ENCODE measurements at regions not wholly inside any gene's neighbourhood (a gene's known extent, or its start where the extent isn't known, plus 50 kb on each side); places are given as distances from the start of the nearest gene placed in this dataset.

DNA sequence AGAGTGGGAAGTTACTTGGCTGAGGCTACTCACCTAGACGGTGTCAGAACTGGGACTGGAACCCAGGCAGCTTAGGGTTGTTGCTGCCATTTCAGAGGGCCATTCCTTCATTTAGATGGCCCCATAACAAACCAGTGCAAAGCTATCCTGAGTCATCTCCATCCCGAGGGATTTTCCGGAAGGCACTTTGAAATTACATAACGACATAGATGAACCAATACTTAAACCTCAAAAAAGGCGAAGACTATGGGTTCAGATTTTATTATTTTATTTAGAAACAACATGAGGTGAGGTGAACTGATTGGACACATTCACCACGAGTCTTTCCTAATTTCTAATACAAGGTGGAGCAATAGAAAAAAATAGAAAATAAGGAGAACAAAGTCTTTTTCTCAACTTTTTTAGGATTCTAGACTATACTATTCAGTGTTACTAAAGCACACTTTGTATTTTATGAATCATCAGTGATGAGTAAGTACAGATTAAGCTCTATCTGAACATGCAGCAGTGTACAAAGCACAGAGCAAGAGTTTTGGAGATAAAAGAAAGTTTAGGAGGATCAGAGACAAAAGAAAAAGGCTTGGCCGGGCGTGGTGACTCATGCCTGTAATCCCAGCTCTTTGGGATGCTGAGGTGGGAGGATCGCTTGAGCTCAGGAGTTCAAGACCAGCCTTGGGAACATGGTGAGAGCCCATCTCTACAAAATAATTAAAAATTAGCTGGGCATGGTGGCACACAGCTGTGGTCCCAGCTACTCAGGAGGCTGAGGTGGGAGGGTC lies 79.5 kb upstream of the SVIL start:
- H2BK20ac ChIP-seq (ENCODE audit: low read depth, low read length, poor library complexity, severe bottlenecking) = no peak overlapping the region
- no peaks in the 10 kb centered on the region for H3K23me2 ChIP-seq (ENCODE audit: insufficient read length, low read depth, low read length, poor library complexity, severe bottlenecking)
- H3K79me2 ChIP-seq (ENCODE audit: insufficient read depth, low read length) = peaks cover 2% of the 10 kb centered on the region; the same call in 1 of the 2 replicates
- H4K5ac ChIP-seq (ENCODE audit: insufficient read length, low read depth, low read length) = no peak overlapping the region
- no peak overlapping the region for H3K56ac ChIP-seq (ENCODE audit: insufficient read length, low read depth, low read length)
- no peaks in the 10 kb centered on the region; the same call in none of the 2 replicates for H3K4me1 ChIP-seq (ENCODE audit: insufficient read depth, low read length)
- no peak overlapping the region for H3K4me2 ChIP-seq (ENCODE audit: insufficient read depth, insufficient read length, low read length)
- no peak overlapping the region for H3K9ac ChIP-seq (ENCODE audit: extremely low read depth, insufficient read length, low read length)
- H4K91ac ChIP-seq (ENCODE audit: insufficient read length, low read depth, low read length) = no peak overlapping the region
- no peak overlapping the region for H3K4me3 Mint-ChIP-seq
- no CpG with 5 or more reads among the region's 9 CpGs for WGBS (ENCODE audit: extremely low coverage, insufficient read length, low lambda C conversion rate)
- no peak overlapping the region for H2BK12ac ChIP-seq (ENCODE audit: insufficient read length, low read depth, low read length)
- H2BK120ac ChIP-seq (ENCODE audit: low read depth, low read length, poor library complexity, severe bottlenecking) = no peak overlapping the region
- H3K27me3 ChIP-seq (ENCODE audit: insufficient read depth, low read length) = no peaks in the 10 kb centered on the region
- H3K23ac ChIP-seq (ENCODE audit: insufficient read length, low read depth, low read length) = no peak overlapping the region
- no peak overlapping the region for H3K27ac ChIP-seq (ENCODE audit: insufficient read length, low read depth, low read length)
- H3K14ac ChIP-seq (ENCODE audit: insufficient read depth, low read length) = no peak overlapping the region
- no peak for DNase-seq
- H3K4ac ChIP-seq (ENCODE audit: low read depth, low read length) = no peak overlapping the region
- H4K8ac ChIP-seq (replicated peaks; ENCODE audit: insufficient read length, low read depth, low read length) = no peak overlapping the region
- peaks cover 3% of the 10 kb centered on the region for H3K79me1 ChIP-seq (ENCODE audit: insufficient read depth, low read depth, low read length, poor library complexity, severe bottlenecking)
- no peak overlapping the region for H2AFZ ChIP-seq (ENCODE audit: low read length)
- H3K27ac Mint-ChIP-seq = 0 out of 7 replicates have a peak overlapping the region, but pooled peaks of 1 of the 3 experiments have one; percentile 39
- no peak overlapping the region for H2BK15ac ChIP-seq (ENCODE audit: low read depth, low read length)
- H2AK5ac ChIP-seq (ENCODE audit: insufficient read length, low read length) = no peak overlapping the region
- H3K27me3 Mint-ChIP-seq (ENCODE audit: low read depth) = no peaks in the 10 kb centered on the region
- peaks cover 22 to 28% of the 10 kb centered on the region in 2 experiments for H3K4me1 Mint-ChIP-seq
- no peaks in the 10 kb centered on the region for H3K9me3 ChIP-seq (ENCODE audit: control insufficient read depth, low read depth, low read length)
- no peak overlapping the region for H2BK5ac ChIP-seq (ENCODE audit: insufficient read length, low read length)
- no peak overlapping the region for H3K18ac ChIP-seq (ENCODE audit: insufficient read length, low read depth, low read length)
- H4K20me1 ChIP-seq (ENCODE audit: control insufficient read depth, insufficient read depth, insufficient read length) = no peaks in the 10 kb centered on the region
- TF ChIP-seq, protein P1, sequence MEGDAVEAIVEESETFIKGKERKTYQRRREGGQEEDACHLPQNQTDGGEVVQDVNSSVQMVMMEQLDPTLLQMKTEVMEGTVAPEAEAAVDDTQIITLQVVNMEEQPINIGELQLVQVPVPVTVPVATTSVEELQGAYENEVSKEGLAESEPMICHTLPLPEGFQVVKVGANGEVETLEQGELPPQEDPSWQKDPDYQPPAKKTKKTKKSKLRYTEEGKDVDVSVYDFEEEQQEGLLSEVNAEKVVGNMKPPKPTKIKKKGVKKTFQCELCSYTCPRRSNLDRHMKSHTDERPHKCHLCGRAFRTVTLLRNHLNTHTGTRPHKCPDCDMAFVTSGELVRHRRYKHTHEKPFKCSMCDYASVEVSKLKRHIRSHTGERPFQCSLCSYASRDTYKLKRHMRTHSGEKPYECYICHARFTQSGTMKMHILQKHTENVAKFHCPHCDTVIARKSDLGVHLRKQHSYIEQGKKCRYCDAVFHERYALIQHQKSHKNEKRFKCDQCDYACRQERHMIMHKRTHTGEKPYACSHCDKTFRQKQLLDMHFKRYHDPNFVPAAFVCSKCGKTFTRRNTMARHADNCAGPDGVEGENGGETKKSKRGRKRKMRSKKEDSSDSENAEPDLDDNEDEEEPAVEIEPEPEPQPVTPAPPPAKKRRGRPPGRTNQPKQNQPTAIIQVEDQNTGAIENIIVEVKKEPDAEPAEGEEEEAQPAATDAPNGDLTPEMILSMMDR (conservative IDR thresholded peaks at IDR 0.05) = no peak
- H3T11ph ChIP-seq (ENCODE audit: low read length) = no peak overlapping the region
- peaks cover 2 to 6% (median 2%) of the 10 kb centered on the region in 3 experiments for H3K36me3 Mint-ChIP-seq (ENCODE audit: insufficient read depth in 1 of 3, low read depth in 3 of 3)
- peaks cover 4 to 5% of the 10 kb centered on the region in 2 experiments; a peak in 4 of 5 replicates for H3K9me3 Mint-ChIP-seq
